ENCODE measurements at regions not wholly inside any gene's neighbourhood (a gene's known extent, or its start where the extent isn't known, plus 50 kb on each side); places are given as distances from the start of the nearest gene placed in this dataset.
"Not testable (repeated sequence)": the region's sequence is repeated elsewhere in the genome, so short reads cannot be mapped to it uniquely, and the experiment has no call there.

DNA sequence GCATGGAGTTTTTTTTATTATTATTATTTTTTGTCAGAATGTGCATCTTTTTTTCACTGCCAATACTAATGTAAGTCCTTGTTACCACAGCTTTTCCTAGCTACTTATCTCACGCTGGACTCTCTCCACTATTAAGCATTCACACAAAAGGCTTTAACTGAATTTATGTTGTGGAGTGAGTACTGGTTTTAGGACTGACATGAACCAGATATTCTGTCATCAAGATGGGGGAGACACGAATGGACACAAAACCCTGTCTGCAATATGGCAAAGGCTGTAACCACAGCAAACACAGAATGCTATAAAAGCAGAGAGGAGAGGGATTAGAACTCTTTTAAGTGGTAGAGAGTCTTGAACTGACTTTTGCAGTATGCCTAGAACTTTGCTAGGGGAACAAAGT lies 592.2 kb upstream of the TBL1XR1 start:
- no peak for DNase-seq (ENCODE audit: low spot score)

DNA sequence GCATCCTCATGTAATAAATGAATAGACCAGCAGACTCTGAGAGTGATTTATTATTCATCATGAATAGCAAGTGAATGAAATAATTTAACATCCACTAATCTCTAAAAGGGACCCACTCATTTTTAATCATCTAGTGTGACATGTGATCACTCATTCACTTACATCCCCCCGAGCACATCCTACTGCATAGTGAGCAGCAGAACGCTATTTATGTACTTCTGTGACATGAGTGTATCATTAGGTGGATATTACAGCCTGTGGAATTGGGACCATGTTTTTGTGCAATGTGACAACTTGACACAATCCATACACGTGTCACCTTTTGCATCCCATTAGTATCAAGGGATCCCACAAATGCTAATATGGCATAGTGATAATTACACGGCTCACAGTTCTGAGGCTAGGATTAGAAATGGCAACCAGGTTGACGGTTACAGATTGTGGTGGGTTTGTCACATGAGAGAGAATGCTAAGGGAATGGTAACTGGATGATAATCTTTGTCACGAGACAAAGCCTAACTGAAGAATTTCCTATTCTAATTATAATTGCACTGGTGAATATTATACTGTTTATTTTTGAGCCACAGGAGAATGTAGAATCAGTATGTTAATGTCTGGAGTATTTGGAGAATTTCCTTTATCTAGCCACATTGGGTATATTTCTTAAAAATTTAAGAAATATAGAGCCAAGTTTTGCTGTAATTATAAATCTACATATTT lies 595.2 kb upstream of the TBL1XR1 start:
- no peak for DNase-seq (ENCODE audit: low spot score)

DNA sequence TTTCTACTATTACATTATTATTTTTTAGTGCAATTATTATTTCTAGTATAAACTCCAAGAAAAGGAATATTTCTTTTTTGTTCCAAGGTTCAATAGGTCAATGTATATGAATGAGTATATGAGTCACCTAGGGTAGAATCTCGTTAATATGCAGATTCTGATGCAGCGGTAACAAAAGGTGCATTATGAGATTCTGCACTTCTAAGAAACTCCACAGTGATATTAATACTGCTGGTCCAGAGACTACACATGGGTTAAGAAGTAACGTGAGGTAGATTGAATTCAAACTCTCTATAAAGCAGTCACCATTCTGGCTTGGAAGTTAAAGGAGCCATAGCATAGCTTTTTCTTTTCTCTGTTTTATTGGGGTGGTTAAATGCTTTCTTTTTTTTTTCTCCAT lies 596.2 kb upstream of the TBL1XR1 start:
- no peak for DNase-seq (ENCODE audit: low spot score)

GRCh38 chr3:177795216-177795615 lies 597.9 kb upstream of the TBL1XR1 start:
- DNase-seq (ENCODE audit: low spot score): no peak

DNA sequence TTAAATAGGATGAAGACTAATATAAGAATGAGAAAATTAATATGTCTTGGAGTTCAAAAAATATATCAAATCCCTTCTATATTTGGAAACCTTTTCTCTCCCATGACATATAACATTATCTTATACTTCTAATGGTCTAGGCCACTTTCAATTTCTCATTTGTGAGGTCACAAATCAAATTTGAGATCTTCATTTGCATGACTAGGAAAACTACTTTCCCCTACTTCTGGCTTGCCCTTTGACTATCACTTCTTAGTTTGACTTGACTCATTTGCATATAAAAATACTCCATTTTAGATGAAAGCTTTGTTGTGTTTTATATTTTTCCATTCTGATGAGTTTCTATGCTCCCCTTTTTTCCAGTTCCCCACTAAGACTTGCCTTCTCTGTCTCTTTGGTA lies 598.6 kb upstream of the TBL1XR1 start:
- DNase-seq (ENCODE audit: low spot score): no peak

- not testable (repeated sequence) for DNase-seq (ENCODE audit: low spot score)
These were observed 602.9 kb upstream of the TBL1XR1 start for GRCh38 chr3:177800147-177800546.

DNA sequence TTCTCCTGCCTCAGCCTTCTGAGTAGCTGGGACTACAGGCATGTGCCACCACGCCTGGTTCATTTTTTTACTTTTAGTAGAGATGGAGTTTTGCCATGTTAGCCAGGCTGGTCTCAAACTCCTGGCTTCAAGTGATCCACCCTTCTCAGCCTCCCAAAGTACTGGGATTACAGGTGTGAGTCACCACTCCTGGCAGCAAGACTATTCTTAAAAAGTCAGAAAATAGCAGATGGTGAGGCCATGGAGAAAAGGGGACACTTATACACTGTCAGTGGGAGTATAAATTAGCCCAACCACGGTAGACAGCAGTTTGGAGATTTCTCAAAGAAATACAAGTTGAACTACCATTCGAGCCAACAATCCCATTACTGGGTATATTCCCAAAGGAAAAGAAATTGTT lies 603.3 kb upstream of the TBL1XR1 start:
- no peak for DNase-seq (ENCODE audit: low spot score)

DNA sequence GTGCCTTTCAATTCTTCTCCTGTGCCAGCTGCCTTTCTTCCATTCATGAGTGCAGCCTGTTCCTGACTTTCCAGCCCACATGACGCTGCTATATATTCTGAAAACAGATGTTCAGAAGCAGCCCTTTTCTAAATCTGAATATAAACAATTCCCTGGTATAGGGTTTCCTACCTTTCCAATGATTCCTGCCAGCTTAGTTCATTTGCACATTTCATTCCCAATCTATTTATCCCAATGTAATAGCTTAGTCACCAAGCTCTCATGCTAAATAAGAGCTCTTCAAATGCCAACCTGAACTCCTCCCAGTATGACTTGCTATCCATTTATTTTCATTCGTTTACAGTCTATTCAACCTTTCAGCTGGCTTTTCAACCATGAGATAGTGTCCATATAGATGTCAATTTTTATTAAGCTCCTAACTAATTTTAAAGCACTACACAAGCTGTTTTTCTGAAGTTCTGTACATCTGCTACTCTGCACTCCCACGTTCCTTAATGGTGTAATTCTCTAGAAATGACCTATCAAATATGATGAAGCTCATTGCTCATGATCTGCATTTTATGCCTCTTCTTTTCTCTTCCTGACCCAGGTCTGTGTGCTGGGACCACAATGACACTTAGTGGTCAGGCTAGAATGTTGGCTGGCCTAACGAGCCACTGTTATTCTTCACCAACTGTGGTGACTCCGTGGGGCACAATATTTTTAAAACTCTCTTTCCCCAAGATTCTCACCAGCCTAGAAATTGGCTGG lies 605.0 kb upstream of the TBL1XR1 start:
- no peak for DNase-seq (ENCODE audit: low spot score)

DNA sequence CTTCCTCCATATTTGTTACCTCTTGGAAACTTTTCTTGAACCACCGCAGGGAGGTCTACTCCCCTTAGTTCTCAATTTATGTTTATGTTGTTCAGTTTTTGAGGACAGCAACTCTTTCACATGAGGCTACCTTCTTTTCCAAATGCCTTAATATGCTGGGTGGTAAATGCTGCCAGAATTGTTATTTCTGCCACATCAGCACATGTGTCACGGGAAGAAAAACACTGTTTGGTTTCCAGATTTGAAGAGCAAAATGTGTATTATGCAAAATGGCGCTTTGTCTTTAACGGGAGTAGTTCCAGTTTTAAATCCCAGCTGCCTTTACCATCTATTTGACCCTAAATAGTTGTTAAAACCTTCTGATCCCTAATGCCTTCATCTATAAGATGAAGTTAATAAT lies 606.2 kb upstream of the TBL1XR1 start:
- no peak for DNase-seq (ENCODE audit: low spot score)

- no peak for DNase-seq (ENCODE audit: low spot score)
These were observed 606.8 kb upstream of the TBL1XR1 start for GRCh38 chr3:177804032-177804431.

DNA sequence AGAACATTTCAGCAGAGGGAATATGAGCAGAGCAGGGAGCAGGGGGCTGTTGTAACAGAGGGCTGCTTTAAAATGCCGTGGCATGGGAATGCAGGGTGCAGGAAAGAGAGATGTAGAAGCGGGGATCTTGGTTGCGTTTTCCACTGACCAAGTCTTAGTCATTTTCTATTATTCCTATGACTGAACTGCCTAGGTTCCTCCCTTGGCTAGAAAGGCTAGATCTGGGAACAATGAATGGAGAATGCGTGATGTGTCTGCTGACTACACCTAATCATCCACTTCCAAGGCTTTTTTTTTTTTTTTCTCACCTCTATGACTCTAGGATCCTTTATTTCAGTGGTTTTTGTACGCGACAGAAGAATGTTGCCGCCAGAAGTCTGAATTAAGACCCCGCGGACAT lies 607.4 kb upstream of the TBL1XR1 start:
- DNase-seq (ENCODE audit: low spot score): no peak

DNA sequence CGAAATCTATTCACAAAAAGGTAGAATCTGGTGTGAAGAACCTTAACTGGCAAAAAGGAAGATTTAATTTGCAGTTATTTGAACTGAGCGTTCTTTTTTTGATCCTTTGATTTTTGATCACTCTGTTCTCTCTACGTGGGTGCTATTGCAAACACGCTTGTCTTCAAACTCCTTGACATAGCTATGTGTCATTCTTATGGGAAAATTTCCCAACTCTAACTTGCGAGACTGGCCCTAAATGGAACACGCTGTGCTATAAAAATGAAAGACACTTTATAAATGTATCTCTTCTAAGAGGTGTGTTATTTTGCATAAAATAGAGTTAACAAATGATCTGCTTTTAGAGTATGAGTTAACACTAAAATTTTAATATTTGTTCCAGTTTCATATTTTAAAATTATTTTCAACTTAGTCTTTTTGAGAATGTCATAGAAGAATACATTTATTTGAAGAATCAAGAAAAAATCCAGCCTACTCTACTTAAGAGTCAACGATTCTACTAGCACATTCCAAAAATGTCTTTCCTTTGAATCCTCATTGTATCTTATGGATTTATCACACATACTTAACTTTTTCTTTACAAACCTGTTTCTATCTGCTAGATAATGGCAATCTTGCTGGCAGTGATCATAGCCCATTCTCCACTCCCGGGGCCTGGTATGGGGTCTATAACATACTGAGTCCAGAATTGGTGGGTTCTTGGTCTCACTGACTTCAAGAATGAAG lies 610.0 kb upstream of the TBL1XR1 start:
- DNase-seq (ENCODE audit: low spot score): no peak

DNA sequence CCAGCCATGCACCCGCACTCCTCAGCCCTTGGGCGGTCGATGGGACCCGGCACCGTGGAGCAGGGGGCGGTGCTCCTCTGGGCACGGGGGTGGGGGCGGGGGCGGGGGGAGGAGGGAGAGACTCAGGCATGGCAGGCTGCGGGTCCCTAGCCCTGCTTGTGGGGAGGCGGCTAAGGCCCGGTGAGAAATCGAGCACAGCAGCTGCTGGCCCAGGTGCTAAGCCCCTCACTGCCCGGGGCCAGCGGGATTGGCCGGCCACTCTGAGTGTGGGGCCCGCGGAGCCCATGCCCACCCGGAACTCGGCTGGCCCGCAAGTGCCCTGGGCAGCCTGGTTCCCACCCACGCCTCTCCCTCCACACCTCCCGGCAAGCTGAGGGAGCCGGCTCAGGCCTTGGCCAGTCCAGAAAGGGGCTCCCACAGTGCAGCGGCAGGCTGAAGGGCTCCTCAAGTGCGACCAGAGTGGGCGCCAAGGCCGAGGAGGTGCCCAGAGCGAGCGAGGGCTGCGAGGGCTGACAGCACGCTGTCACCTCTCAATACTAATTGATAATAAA lies 611.7 kb upstream of the TBL1XR1 start:
- DNase-seq (ENCODE audit: low spot score): not testable (repeated sequence)

DNA sequence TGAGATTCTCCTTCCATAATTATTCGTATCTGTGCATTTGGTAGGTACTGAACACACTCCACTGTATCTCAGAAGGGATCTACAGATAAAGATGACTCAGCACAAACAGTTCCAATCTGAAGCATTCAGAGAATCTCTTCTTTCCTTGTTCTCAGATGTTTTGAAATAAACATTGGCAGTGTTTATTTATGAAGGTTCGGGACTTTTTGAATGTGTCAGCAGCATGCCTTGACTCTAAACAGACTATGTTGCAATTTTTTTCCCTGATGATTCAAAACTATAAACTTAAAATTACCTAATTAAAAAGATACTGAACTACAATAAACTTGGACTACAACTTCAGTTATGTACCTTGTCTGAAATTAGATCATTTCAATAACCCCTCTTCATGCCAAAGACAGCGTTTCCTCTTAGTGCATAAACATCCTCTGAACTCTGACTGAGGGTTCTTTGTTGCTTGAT lies 612.9 kb upstream of the TBL1XR1 start:
- DNase-seq (ENCODE audit: low spot score): no peak

GRCh38 chr3:177811112-177811511 lies 613.8 kb upstream of the TBL1XR1 start:
- DNase-seq (ENCODE audit: low spot score): no peak

GRCh38 chr3:177811835-177812234 lies 614.6 kb upstream of the TBL1XR1 start:
- DNase-seq (ENCODE audit: low spot score): no peak

DNA sequence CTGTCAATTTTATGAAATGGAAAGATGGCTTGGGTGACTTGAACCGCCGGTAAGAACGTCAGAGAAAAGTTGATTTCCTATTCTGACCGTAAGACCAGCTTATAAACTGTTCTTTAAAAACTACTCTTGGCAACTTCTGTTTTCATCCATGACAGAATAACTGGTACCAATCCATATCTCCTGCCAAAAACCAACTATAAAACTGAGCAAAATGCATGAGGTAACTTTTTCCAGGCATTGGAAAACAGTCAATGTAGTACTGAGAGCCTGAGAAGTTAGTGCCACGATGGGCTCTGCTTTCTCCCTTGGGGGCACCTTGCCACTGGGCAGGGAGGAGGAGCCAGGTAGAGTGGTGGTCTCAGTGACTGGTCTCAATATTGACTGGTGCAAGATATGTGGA lies 615.2 kb upstream of the TBL1XR1 start:
- no peak for DNase-seq (ENCODE audit: low spot score)

- DNase-seq (ENCODE audit: low spot score): no peak
These were observed 616.0 kb upstream of the TBL1XR1 start for GRCh38 chr3:177813322-177813721.

GRCh38 chr3:177816667-177817208 lies 619.5 kb upstream of the TBL1XR1 start:
- DNase-seq (ENCODE audit: low spot score): no peak

DNA sequence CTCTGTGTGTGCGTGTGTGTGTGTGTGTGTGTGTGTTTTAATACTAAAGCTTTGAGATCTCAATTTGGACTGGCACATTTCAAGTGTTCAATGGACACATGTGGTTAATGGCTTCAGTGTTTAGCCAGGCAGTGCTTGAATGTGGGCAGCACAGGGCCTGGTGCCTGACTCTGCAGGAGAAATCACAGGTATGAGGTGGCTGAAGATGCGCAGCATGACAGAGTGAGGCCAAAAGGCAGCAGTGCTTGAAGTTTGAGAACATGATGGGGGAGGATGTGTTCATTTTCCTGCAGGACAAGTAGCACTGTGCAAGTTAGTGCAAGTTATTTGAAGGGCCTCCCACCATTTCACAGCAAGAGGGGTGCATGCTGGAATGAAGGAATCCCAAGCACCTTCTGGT lies 620.5 kb upstream of the TBL1XR1 start:
- no peak for DNase-seq (ENCODE audit: low spot score)

- DNase-seq (ENCODE audit: low spot score): no peak
These were observed 621.5 kb upstream of the TBL1XR1 start for GRCh38 chr3:177818712-177819240.

GRCh38 chr3:177820683-177821316 lies 623.5 kb upstream of the TBL1XR1 start:
- DNase-seq (ENCODE audit: low spot score): no peak
